HG03558 (cell line): ENCODE measurements at regions not wholly inside any gene's neighbourhood (a gene's known extent, or its start where the extent isn't known, plus 50 kb on each side); places are given as distances from the start of the nearest gene placed in this dataset.

Source experiments
- ATAC-seq: cut with Tn5 transposase; IDR thresholded peaks from one replicate; pipeline ENCODE4 v1.9.1; 2021; ENCODE audit warnings: moderate number of reproducible peaks; ENCODE audit not compliant: unreplicated experiment; ENCODE audit errors: extremely low read depth

GRCh38 chr20:11394145-11394833 lies 523.4 kb upstream of the BTBD3 start:
- no peak for ATAC-seq

DNA sequence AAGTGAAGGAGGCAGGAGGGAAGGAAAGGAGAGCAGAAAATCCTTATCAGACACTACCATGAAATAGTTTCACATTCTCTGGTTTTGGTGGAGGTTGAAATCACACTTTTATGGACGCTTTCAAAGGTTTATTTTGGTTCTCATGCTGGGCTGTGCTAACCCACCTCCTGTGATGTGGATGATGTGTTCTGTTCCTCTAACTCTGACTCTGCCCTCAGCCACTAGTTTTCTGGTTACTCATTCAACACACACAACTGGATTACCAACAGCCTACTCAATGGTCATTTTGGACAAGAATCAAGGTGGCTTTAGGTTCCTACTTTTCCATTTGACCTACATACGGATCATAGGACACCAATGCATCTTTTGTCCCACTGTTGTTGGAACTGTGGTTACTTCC lies 522.1 kb upstream of the BTBD3 start:
- no peak for ATAC-seq

DNA sequence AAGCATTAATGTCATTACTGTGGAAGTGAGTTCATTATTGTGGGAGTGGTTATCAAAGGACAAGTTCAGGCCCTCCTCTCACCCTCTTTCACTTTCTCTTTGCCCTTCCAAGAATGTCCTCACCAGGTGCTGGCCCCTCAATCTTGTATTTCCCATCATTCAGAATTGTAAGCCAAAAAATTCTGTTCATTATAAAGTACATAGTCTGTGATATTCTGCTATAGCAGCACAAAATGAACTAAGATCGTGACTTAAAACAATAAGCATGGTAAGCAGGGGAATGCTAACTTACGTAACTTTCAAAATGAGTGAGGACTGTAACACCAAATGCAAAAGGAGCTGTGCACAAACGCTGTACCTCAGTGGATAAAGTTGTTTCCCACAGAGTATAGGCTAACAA lies 515.7 kb upstream of the BTBD3 start:
- no peak for ATAC-seq

GRCh38 chr20:11403711-11404110 lies 514.0 kb upstream of the BTBD3 start:
- ATAC-seq, result no peak

DNA sequence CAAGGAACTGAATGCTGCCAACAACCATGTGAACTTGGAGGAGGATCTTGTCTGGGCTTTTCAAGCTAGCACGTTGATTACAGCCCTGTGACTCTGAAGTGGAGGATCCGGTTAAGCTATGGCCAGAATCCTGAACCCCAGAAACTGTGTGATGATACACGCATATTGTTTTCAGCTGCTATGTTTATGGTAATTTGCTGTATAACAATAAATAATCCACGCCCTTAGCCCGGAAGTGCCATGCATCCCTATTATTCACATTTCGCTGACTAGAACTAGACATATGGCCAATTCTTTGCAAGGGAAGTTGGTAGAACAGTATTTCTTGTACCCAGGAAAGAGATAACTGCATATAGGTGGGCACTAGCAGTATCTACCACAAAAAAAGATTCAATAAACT lies 510.8 kb upstream of the BTBD3 start:
- ATAC-seq, result no peak

GRCh38 chr20:11409561-11409960 lies 508.1 kb upstream of the BTBD3 start:
- no peak for ATAC-seq

GRCh38 chr20:11411765-11412164 lies 505.9 kb upstream of the BTBD3 start:
- ATAC-seq, result no peak

GRCh38 chr20:11426948-11427347 lies 490.7 kb upstream of the BTBD3 start:
- no peak for ATAC-seq

- no peak for ATAC-seq
These were observed 488.5 kb upstream of the BTBD3 start for GRCh38 chr20:11429168-11429567.

- ATAC-seq, result no peak
These were observed 487.7 kb upstream of the BTBD3 start for GRCh38 chr20:11429889-11430519.

- no peak for ATAC-seq
These were observed 487.0 kb upstream of the BTBD3 start for GRCh38 chr20:11430652-11431051.

- ATAC-seq, result no peak
These were observed 486.1 kb upstream of the BTBD3 start for GRCh38 chr20:11431621-11432020.

DNA sequence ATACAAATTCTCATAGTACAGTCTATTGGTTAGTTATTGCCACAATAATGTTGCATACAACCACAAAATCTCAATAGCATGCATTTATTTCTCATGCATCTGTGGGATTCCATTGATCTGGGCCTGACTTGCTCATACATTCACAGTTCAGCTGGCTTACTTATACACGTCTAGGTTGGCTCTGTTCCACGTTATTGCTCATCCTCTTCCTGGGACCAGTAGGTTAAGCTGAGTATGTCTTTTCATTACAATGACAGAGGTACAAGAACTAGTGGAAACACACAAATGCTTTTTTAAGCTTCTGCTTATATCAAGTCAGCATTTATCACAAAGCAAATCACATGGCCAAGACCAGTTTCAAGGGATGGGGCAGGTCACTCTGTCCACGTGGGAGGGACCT lies 485.3 kb upstream of the BTBD3 start:
- ATAC-seq, result no peak

DNA sequence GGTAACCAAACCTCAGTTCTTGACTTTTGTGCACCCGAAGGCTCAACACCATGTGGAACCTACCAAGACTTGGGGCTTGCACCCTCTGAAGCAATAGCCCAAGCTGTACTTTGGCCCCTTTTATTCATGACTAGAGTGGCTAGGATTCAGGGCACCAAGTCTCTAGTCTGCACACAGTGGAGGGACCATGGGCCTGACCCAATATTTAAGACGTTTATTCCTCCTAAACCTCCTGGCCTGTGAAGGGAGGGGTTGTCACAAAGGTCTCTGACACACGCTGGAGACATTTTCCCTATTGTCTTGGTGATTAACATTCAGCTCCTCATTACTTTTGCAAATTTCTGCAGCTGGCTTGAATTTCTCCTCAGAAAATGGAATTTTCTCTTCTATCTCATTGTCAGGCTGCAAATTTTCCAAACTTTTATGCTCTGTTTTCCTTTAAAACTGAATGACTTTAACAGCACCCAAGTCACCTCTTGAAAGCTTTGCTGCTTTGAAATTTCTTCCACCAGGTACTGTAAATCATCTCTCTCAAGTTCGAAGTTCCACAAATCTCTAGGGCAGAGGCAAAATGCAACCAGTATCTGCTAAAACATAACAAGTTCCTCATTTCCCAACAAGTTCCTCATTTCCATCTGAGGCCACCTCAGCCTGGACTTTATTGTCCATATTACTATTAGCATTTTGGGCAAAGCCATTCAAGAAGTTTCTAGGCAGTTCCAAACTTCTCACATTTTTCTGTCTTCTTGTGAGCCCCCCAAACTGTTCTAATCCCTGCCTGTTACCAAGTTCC lies 481.4 kb upstream of the BTBD3 start:
- no peak for ATAC-seq

- no peak for ATAC-seq
These were observed 480.6 kb upstream of the BTBD3 start for GRCh38 chr20:11437090-11437489.

- no peak for ATAC-seq
These were observed 479.9 kb upstream of the BTBD3 start for GRCh38 chr20:11437611-11438380.

DNA sequence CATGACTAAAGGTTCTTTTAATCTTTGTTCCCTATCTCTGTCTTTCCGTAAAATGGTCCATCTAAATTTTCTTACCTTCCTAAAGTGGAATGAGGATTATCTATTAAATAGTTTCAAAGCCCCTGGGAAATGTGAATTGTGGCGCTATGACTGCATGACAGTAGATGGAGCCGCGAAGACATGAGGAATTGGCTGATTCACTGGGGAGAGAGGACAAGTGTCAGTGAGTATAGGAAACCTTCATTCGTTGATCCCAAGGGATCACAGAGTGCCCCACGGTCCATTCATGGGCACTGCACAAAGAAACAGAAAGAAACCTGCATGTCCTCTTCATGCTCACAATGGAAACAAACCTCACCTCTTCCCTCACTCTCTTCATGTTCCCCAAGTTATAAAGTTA lies 479.3 kb upstream of the BTBD3 start:
- ATAC-seq, result no peak

GRCh38 chr20:11443382-11444119 lies 474.1 kb upstream of the BTBD3 start:
- no peak for ATAC-seq

DNA sequence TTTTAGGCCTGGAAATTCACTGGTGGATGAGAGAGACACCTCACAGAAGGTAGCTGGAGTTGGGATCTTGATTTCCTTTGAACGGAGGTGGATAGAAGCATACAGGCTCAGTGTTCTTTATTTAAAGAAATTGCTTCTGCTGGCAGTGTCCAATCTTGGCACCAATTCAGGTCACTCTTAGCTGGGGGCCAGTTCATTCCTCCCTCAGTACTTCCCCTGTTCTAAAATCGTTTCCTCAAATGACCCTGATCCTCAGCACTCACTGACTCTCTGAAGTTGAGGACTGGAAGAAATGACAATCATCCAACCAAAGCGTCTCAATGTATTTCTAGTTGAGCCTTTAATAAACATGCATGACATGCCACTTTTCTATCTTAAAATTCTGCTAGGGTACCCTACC lies 472.5 kb upstream of the BTBD3 start:
- ATAC-seq, result no peak

DNA sequence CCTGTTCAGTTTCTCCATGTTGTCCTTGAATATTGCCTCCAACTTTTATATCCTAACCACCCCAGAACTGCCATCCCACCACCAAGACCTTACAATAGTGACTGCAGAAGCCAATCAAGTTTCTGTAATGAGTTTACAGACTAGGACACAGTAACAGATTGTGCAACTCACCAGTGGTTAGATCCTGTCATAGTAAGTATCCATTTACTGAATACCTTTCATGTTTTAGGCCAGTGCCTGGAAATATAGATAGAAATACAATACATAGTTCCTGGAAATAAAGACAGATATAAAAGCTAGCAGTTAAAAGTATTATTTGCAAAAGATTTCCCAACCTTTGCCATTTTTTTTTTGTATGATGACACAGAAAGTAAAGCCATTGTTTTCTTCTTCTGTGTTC lies 471.8 kb upstream of the BTBD3 start:
- ATAC-seq, result no peak
